NT2/D1 (cell line): ENCODE measurements at regions not wholly inside any gene's neighbourhood (a gene's known extent, or its start where the extent isn't known, plus 50 kb on each side); places are given as distances from the start of the nearest gene placed in this dataset.

ENCODE experiments used
- SUZ12 ChIP-seq: IDR thresholded peaks from 2 replicates; pipeline ENCODE4 v1.6.1; 2011; ENCODE audit not compliant: insufficient read length, insufficient read depth; ENCODE audit errors: extremely low read depth
- YY1 ChIP-seq: IDR thresholded peaks from 2 replicates; pipeline ENCODE4 v1.6.1; 2011; ENCODE audit not compliant: insufficient read length, insufficient read depth
- ZNF274 ChIP-seq: IDR thresholded peaks from 2 replicates; pipeline ENCODE4 v1.6.1; 2011; ENCODE audit warnings: mild to moderate bottlenecking, low read depth, low read length

DNA sequence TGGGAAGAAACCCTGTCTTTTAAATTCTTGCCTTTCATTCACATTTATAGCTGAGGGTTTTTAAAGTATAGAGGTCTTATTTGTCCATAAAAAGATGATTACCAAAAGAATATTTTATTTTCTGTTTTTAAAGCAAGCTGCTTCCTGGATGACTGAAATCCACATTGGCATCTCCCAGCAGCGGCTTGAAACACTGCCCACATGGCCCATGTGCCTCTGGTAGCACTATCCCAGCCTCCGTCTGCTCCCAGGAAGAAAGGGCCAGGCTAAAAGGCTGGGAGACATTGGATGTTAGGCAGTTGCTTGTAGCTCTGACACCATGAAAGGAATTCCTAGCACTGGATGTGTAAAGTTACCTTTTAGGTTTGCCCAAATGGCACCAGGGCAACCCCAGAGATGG is 169.9 kb upstream of the CACNA1E start:
- TF ChIP-seq YY1 = no peak
- no peak for TF ChIP-seq ZNF274
- no peak for TF ChIP-seq SUZ12
